GM18499 (cell line): ENCODE measurements at regions not wholly inside any gene's neighbourhood (a gene's known extent, or its start where the extent isn't known, plus 50 kb on each side); places are given as distances from the start of the nearest gene placed in this dataset.
A peak's percentile ranks its signal among the peaks of the same experiment; 100 is the strongest.

ENCODE experiments used
- ATAC-seq: cut with Tn5 transposase; IDR thresholded peaks from one replicate; pipeline ENCODE4 v1.9.1; 2021; ENCODE audit warnings: moderate number of reproducible peaks; ENCODE audit not compliant: insufficient read depth, unreplicated experiment

DNA sequence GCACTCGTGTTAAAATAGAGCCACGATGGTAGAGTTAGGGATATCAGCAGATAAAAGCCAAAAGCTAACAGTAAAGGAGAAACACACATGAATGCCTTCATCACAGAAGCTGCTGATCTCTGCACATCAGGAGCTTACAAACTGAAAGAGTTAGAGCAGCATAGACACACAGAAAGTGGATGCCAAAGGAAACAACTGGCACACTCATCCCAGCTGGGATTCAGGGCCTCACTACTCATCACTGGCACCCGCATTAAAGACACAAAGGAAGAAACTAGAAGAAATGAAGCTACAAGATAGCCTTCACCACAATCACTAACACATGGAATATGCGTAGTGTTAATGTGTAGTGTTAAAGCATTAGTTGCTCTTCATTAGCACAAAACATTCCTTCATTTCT, 156.4 kb upstream of the TBL1X start:
- no peak for ATAC-seq

DNA sequence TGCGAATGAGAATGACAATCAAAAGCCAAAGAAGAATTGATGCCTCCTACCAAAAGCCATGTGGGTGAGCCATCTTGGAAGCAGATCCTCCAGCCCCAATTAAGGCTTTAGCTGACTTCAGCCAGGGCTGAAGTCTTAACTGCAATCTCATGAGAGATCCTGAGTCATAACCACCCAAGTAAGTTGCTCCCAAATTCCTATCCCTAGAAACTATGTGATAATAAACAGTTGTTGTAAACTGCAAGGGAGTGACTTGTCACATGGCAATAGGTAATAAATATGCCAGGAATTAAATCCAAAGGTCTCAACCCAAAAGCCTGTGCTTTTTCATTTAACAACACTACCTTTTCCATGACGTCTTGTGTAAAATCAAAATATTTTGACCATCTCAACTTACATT, 154.2 kb upstream of the TBL1X start:
- no peak for ATAC-seq

DNA sequence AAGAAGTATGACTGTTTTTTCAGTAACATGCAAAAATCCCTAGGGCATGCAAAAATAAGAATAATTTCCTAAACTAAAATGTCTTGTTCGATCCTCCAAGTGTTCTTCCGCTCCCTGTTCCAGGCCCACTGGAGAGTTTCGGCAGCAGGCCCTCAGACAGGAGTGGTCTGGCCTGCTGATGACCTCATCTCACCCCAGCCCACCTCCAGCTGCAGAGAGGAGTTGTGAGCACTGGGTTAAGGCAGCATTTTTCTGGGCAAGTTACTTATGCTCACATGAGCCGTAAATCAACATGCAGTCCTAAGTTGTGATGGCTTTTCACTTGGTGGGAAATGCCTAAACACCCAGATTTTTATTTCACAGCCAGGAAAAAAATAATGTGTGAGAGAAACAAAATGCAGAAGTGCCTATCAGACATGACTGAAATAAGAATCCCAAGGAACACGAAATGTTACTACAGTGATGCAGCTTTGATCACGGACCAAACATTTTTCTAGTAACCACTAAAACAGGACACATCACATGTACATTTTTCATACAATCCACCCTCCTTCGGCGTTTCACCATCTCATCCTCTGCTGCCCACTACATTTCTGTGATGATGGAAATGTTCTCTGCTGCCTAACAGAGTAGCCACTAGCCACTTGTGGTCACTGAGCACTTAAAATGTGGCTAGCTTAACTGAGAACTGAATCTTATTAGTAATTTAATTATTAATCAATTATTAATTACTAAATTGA, 153.3 kb upstream of the TBL1X start:
- no peak for ATAC-seq

DNA sequence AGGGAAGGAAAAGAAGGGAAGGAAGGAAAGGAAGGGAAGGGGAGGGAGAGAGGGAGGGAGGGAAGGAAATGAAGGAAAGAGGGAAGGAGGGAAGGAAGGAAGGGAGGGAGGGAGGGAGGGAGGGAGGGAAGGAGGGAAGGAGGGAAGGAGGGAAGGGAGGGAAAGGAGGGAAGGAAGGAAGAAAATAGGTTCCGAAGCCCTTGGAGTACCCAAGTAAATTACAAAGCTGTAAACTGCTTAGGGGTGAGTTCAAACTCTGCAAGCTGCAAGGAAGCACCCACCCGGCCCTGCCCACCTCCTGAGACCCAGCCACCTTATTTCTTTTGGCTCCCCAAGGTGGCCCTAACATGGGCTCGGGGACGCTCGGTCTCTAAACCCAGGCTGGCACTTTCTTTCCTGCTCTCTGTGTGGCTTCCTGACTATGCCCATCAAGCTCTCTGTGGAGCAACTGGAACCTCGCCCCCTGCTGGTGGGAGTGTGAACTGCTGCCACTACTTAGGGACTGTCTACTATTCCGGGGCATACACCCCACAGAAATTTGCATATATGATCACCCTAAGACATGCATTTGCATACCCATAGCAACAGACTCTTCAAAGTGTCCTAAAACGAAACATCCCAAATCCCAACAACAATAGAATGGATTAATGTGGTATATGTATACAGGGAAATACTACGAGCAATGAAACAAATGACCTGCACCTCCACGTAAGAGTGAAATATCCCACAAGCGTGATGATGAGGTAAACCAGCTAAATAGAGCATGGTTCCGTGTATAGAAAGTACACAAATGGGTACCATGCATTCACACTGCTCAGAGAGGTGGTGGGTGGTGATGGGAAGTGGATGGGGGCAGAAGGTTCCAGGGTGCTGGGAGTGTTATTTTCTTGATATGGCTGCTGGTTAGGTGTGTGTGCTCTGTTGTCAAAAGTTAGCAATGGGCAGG, 151.7 kb upstream of the TBL1X start:
- ATAC-seq = peak; percentile 73

DNA sequence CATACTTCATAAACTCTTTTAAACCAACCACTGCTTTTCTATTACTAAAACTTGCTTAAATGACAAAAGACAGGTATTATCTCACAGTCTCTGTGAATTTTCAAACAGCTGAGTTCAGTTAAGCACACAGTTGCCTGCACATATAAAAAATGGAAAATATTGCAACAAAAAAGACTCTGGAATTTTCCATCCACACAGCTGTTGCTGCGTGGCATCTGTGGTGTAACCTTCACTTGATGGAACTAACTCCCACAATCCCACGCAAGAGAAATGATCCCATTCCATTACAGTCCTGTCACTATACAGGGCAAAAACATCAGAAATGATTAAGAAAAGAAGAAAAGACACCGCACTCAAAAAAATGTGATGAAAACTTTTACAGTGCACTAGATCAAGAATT, 149.8 kb upstream of the TBL1X start:
- ATAC-seq = no peak

DNA sequence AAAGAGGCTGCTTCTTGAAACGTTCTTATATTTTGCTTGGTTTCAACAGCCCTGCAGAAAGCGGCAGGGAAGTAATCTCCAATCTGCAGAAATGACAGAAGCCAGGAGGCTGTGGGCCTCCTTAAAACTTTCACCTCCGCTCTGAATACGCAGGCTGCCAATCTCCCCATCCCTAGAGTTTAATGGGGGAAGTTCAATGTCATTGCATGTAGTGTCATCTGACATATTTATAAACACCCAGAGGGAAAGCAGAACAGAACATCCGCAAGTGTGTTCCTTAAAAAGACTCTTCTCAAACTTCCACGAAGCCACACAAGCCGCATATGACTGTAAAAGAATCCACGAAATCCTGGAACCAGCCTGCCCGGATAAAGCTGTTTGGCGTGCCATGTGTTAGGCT, 148.8 kb upstream of the TBL1X start:
- ATAC-seq = no peak

DNA sequence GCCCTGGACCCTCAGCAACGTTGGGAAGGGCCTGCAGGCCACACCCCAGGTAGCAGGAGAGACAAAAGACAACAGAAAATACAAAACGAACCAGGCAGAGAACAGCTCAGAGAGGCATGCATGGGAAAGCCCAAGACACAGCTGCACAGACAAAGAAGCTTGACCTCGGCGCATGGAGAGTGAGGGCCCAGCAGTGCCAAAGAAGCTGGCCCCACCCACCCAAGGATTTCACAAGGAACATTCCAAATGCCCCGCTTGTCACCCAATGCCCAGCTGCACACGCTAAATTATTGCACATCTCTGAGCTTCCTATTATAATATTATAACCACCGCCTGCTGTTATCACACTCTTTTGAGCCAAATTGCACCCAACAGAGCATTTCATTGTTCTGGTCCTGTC, 147.7 kb upstream of the TBL1X start:
- no peak for ATAC-seq

DNA sequence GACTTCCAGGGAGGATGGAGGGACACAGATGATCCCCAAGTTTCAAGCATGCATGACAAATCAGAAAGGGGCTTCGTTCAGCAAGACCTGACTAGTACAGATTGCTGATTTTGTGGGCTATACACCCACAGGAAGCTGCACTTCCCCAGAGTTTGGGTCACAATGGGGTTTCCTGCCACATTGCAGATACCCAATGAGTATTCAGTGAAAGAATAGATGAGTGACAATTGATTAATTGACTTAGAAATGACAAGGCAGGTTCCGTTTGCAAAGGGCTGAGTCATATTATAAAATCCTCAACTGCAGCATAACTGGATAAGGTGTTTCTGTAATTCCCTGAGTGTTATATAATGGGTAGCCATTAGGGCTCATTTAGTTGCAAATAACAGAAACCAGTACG, 146.6 kb upstream of the TBL1X start:
- no peak for ATAC-seq

DNA sequence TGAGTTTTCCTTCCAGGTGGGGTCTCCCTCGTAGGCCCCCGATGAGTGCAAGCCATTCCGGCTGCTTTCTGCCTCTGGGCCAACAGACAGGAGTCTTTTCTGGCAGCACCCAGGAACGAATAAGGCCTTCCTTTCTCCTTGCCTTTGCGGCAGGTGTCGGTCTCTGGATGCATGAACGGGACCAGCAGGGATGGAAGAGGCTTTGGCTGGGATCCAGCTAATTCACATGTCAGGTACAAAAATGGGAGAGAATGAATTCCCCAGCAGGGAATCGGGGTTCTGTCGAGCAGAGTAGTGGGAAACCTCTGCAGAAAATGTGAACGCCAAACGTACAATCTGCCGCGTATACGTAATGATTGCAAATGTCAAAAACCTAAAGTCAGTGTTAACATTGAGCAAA, 146.1 kb upstream of the TBL1X start:
- ATAC-seq = no peak

DNA sequence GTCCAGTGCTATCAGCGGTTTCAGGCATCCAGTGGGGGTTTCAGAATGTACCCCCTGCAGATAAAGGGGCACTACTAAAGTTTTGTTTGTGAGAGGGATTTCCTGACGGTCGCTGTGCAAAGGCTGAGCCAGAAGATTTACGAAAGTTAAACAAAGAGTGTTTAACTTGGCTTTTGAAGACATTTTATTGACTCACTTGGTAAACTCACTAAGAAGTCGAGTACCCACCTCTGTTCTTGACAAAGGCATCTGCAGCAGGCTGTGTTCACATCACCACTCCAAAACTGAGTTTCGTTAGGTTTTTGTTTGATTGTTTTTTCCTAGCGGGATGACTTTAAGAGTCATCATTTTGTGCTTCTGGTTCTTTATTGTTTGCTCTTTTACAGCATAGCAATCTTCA, 143.9 kb upstream of the TBL1X start:
- no peak for ATAC-seq

DNA sequence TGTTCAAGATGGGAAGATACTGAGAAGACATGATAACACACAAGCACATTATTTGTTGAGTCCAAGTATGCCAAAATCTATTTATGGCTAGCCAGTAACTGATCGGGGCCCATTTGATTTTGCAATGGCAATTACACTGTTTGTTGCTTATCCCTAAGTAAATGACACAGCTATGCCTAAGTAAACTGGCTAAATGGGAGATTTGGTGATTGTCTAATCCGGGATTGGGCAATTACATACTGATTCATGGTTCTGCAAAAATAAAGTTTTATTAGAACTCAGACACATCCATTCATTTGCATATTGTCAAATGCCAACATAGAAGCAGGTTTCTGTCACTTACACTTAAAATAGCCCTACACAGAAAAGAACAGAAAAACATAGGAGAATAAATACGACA, 140.2 kb upstream of the TBL1X start:
- no peak for ATAC-seq

DNA sequence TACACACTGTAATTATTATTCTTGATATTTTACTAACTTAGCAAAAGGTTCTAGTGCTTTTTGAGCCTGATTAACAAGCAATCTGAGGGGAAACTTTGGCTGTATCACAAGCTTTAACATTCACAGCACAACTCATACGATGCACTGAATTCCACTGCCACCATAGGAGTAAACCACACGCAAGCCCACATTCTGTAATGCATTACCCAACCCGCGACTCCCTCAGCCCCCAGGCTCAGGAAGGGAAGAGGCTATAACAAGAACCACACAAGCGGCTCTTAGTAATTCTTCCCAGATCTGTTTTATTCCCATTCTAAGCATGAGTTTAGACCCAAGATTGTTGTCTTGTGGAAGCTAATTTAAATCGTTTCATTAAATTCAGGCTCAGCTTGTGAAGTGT, 138.5 kb upstream of the TBL1X start:
- no peak for ATAC-seq

DNA sequence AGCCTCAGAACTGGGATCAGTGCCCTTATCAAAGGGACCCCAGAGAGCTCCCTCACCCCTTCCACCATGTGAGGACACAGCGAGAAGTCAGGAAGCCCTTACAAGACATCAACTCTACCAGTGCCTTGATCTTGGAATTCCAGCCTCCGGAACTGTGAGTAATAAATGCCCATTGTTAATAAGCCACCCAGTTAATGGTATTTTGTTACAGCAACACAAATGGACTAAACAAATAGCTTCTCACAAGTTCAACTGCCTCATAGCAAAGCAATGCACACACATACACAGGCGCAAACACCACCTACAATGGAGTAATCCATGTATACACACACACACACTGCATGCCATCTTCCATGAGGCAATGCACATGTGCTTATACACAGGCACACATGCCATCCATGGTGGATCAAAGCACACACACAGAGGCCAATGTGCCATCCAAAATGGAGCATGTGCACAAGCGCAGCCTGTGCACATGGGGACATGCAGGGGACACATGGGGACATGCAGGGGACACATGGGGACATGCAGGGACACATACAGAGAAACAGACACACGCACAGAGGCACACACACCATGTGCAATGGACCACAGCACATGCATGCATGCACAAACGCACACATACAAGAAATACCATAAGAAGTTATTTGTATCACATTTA, 137.6 kb upstream of the TBL1X start:
- no peak for ATAC-seq

DNA sequence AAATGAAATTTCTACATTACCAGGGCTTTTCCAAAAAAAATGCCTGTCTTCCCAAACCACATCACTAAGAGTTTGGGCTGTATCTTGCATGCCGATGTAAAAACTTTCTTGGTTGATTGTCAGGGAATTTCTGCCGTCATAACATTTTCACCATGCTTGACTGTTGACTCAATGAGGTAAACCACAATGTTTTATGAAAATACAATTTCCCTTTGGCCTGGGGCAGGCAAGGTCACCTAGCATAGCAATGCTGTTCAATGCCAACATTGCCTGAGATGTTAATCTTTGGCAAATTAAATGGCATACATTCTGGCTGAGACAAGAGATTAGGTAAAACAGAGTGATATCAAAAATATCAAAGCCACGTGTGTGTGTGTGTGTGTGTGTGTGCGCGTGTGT, 137.1 kb upstream of the TBL1X start:
- ATAC-seq = no peak

DNA sequence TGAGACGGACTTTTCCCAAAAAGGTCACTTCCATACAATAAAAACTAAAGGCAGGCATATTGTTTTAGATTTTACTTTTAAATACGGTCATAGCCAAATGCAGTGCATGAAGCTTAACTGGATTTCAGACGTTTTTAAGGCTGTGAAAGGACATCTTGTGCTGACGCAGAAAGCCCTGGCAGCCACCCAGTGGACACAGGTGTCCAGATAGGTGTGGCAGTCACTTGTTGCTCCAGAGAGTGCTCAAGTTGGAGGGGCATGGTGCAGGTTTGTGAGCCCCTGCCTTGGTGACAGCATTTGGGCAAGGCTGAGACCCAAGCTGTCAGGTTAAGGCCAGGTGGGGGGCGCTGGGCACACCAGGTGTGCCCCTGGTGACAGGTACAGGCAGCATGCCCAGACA, 135.8 kb upstream of the TBL1X start:
- no peak for ATAC-seq

DNA sequence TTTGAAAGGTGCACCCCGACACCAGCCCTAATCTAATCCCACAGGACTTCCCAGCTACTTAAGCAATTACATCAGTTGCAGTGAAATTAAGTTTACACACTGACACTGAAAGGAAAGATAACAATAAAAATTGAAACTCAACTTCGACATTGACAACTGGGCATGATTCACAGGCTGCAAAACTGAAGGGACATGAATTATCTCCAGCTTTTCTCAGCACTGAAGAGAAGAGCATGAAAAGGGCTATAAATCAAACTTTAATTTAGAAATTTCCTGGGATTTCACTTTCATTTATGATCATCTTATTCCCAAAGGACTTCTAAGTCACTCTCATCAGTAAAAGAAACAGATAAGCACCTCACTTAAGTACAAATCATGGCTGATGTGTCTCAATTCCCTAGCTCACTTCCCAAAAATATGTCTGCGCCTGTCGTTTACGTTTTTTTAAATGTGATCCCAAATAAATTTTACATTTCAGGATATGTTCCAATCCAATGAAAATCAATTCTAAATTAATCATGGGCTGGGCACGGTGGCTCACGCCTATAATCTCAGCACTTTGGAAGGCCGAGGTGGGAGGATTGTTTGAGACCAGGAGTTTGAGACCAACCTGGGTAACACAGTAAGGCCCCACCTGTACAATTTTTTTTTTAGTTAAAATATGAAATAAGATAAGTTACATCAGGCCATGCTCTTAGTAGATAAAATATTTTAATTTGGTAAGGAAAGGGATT, 134.4 kb upstream of the TBL1X start:
- ATAC-seq = no peak

DNA sequence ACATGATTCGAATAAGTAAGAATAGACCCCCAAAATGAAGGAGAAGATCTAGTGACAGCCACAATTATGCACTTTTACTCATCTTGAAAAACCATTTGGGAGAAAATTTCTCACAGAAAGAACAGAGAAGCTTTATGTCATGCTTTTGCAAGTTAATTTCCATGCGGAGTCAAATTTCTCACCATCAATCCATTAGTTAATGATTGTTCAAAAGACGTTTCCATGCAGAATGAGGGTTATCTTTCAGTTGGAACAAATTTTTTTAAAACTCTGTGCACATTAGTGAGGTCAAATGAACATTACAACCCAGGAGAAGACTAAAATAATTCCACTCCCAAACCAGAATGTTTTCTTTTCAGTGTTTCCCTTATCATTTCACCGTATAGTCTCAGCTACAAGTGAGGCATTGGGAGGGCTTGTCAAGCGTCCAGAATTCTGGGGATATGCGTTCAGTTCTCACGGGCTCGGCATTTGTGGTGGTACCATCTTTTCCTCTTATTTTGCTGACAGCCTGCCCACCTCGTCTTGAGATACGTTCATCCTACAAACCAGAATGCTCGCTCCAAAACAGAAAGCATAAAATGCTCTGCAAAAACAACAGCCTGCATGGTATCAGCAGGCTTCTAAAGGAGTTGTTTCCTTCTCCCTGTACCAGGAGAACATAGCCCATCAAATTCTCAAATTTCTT, 130.8 kb upstream of the TBL1X start:
- ATAC-seq = no peak

DNA sequence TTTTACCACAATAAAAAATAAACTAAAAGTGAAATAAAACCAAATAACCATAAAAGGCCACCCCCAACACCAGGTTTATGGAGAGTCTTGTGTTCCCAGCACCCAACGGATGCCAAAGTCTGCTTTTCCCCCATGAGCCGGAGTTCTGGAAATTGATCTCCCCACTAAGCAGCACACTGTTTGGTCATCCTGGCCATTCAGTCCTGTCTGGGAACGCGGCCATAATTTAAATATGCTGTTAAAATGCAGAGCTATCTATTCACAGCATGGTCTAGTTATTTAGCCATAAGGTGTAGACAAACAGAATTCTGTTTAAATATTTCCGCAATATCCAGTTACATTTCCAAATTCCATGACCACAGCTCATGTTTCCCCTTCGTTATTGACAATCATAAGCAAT, 129.6 kb upstream of the TBL1X start:
- no peak for ATAC-seq

DNA sequence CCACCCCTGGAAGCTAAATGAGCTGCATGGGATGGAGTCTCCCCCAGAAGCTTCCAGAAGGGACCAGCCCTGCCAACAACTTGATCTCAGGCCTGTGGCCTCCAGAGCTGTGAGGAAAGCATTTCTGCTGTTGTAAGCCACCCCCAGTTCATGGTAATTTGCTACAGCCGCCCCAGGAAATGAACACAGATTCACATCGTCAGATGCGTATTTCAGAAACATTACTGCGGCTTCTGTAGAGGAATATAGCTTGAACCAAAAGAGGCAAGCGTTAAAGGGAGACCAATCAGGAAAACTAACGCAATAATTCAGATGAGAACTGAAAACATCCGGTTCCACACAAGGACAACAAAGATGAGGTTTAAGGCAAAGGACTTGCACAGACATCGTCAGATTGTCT, 128.4 kb upstream of the TBL1X start:
- no peak for ATAC-seq

DNA sequence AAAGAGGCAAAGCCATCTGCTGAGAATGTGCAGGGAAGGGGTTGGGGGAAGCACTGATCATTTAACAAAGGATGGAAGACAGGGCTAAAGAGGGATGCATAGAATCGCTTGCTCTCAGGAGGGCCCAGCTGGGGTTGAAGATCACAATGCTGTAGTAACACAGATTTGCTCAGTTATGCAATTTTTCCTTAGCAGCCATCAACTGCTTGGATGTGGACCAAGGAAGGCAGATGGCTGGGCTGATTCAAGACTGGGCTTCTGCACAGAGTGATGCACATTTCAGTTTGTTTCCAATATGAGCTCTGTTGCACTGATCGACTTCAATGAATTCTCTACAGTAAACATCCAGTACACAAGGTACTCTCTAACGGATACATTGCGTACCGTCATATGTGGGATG, 127.8 kb upstream of the TBL1X start:
- ATAC-seq = no peak
